ENCODE measurements at regions not wholly inside any gene's neighbourhood (a gene's known extent, or its start where the extent isn't known, plus 50 kb on each side); places are given as distances from the start of the nearest gene placed in this dataset.

GRCh38 chr6:93916716-93917115 is 497.4 kb upstream of the EPHA7 start:
- TF ChIP-seq POLR2A (IDR thresholded peaks at IDR 0.05) (no peak), CTCF (IDR thresholded peaks at IDR 0.05) (no peak), POLR2AphosphoS5 (IDR thresholded peaks at IDR 0.05) (no peak)
